PC-3 (cell line): ENCODE measurements at regions not wholly inside any gene's neighbourhood (a gene's known extent, or its start where the extent isn't known, plus 50 kb on each side); places are given as distances from the start of the nearest gene placed in this dataset.
A peak's percentile ranks its signal among the peaks of the same experiment; 100 is the strongest.
"Not testable (repeated sequence)": the region's sequence is repeated elsewhere in the genome, so short reads cannot be mapped to it uniquely, and the experiment has no call there.

Experiments
- ATAC-seq: fragments of 200-7000 bp; cut with Tn5 transposase; 2 replicates; pipeline ENCODE4 v1.9.1; 2020; ENCODE audit warnings: mild to moderate bottlenecking, moderate library complexity
- BruUV-seq: library from RNA; stranded (reverse); fragments of 400-500 nt; replicated peaks from 2 replicates; lab custom pipeline; 2021; lab: Mats Ljungman, UMichigan
- CTCF ChIA-PET: fragments of 300-600 bp; sonication (Branson Sonifier 250); formaldehyde crosslinking; loops from one replicate; lab custom pipeline; 2022; ENCODE audit warnings: antibody characterized with exemption; lab: Charles Lee
- POLR2A ChIA-PET: fragments of 300-600 bp; sonication (Branson Sonifier 250); formaldehyde crosslinking; loops from one replicate; lab custom pipeline; 2022; ENCODE audit warnings: antibody characterized with exemption; ENCODE audit not compliant: unreplicated experiment; lab: Charles Lee
- DNase-seq: peaks from one replicate; pipeline ENCODE4 v3.0.0-alpha.2; 2015
- H2AFZ ChIP-seq: fragments of 300-600 bp; sonication (generic); 2 replicates; pipeline ENCODE4 v1.6.0; 2016; ENCODE audit warnings: antibody characterized with exemption, low read length
- H3F3A ChIP-seq: fragments of 300-600 bp; sonication (generic); one replicate; pipeline ENCODE4 v1.6.0; 2017; ENCODE audit warnings: antibody characterized with exemption, low read length, control low read depth, mild to moderate bottlenecking; ENCODE audit not compliant: unreplicated experiment
- H3K27ac ChIP-seq: fragments of 300-600 bp; sonication (generic); 2 replicates; pipeline ENCODE4 v1.5.1; 2016; ENCODE audit warnings: mild to moderate bottlenecking, low read length
- H3K27me3 ChIP-seq: fragments of 300-600 bp; sonication (generic); 2 replicates; pipeline ENCODE4 v1.6.1; 2016; ENCODE audit warnings: low read length, mixed read lengths
- H3K36me3 ChIP-seq: fragments of 300-600 bp; sonication (generic); 2 replicates; pipeline ENCODE4 v1.6.1; 2016; ENCODE audit warnings: low read depth, mixed run types, low read length, mixed read lengths
- H3K4me1 ChIP-seq: fragments of 300-600 bp; sonication (generic); 2 replicates; pipeline ENCODE4 v1.5.1; 2016; ENCODE audit warnings: low read length; ENCODE audit not compliant: insufficient read depth
- H3K4me2 ChIP-seq: fragments of 300-600 bp; sonication (generic); 2 replicates; pipeline ENCODE4 v1.6.0; 2016; ENCODE audit warnings: low read length
- H3K4me3 ChIP-seq: fragments of 300-600 bp; sonication (generic); 2 replicates; pipeline ENCODE4 v1.5.1; 2016; ENCODE audit warnings: mild to moderate bottlenecking, low read length, mixed read lengths
- H3K79me2 ChIP-seq: fragments of 300-600 bp; sonication (generic); 2 replicates; pipeline ENCODE4 v1.6.1; 2017; ENCODE audit warnings: low read length, mixed read lengths
- H3K9ac ChIP-seq: fragments of 300-600 bp; sonication (generic); 2 replicates; pipeline ENCODE4 v1.6.0; 2016; ENCODE audit warnings: mild to moderate bottlenecking, low read length
- H3K9me2 ChIP-seq: fragments of 300-600 bp; sonication (generic); replicated peaks from 2 replicates; pipeline ENCODE4 v1.6.1; 2016; ENCODE audit warnings: mixed run types, low read length, mixed read lengths
- H3K9me3 ChIP-seq: fragments of 300-600 bp; sonication (generic); 2 replicates; pipeline ENCODE4 v1.6.1; 2016; ENCODE audit warnings: low read length, mixed read lengths
- H4K20me1 ChIP-seq: fragments of 300-600 bp; sonication (generic); 2 replicates; pipeline ENCODE4 v1.6.1; 2016; ENCODE audit warnings: low read length, mixed read lengths
- intact Hi-C: fragments of 100-400 bp; cut with micrococcal nuclease; formaldehyde crosslinking; loops from 2 replicates; pipeline ENCODE4 v1.9.0; 2023

DNA sequence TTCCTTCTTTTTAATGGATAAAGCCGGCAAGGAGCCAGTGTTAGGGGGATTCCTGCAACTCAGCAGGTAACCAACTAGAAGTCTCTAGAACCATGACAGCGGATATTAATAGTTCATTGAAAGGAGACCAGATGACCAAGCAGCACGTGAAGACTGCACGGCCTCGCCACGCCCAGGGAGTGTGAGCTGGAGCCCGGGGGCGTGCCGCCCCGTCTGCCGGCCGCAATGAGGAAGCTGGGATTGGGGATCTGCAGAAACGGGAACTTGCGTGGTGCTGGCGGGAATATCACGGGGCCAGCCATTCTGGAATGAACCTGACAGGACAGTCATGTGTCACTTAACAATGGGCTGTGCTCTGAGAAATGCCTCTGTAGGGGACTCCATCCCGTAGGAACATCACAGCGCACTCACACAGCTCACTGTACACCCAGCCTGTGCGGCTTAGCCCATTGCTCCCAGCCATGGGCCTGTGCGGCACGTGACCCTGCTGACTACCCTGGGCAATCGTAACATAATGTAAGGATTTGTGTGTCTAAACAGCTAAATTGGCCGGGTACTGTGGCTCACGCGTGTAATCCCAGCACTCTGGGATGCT lies 4092.8 kb upstream of the TPTE start:
- DNase-seq, H3K4me2 ChIP-seq, H3K27ac ChIP-seq, H3K4me3 ChIP-seq, H3K4me1 ChIP-seq, H3K27me3 ChIP-seq, H3K9me2 ChIP-seq, H2AFZ ChIP-seq, POLR2A ChIA-PET, H3F3A ChIP-seq, CTCF ChIA-PET, H4K20me1 ChIP-seq, H3K79me2 ChIP-seq, BruUV-seq, intact Hi-C loops, H3K36me3 ChIP-seq, H3K9me3 ChIP-seq, H3K9ac ChIP-seq, ATAC-seq: not testable (repeated sequence)

DNA sequence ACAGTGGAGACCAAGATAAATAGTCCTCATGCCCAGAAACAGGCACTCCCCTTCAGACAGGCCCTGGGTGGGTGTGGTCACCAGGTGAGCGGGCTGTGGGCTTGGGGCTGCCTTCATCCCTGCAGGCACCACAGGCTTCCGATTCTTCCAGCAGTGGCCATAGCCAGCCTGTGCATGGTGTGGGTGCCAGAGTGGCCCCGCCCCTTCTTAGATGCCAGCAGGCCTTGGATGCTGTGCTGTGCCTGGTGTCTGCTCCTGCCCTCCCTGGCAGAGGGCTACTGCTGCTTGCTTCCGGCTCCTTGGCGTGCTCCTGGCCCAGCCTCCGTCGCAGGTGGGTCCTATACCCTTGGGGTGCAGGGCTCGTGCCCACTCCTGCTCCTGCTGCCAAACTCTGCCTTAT lies 4091.5 kb upstream of the TPTE start:
- H3F3A ChIP-seq, H4K20me1 ChIP-seq, ATAC-seq, H3K79me2 ChIP-seq, H3K4me1 ChIP-seq, H3K9ac ChIP-seq, H3K9me2 ChIP-seq, H3K27me3 ChIP-seq, H3K4me3 ChIP-seq, intact Hi-C loops, BruUV-seq, DNase-seq, CTCF ChIA-PET, H3K9me3 ChIP-seq, H3K27ac ChIP-seq, H2AFZ ChIP-seq, H3K4me2 ChIP-seq, POLR2A ChIA-PET, H3K36me3 ChIP-seq: not testable (repeated sequence)

DNA sequence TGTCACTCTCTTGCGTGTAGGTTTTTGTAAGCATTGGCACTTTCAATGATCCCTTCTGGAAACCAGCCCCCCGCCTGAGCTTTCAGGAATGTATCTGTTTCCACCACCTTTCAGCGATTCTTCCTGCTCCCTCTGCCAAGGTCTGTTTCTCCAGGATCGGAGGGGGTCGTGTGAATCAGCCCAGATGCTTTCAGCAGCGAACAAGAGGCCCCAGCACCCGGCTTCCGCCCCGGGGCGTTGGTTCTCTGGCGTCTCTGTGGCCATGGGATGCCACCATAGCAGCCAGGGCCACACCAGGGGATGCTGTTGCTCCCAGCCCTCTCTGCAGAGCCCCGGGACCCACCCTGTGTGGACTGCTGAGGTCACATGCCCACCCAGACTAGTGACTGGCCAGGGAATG lies 4088.2 kb upstream of the TPTE start:
- H3K79me2 ChIP-seq, H3K4me1 ChIP-seq, H3K36me3 ChIP-seq, H4K20me1 ChIP-seq, H3K9me2 ChIP-seq, H2AFZ ChIP-seq, H3F3A ChIP-seq, H3K27me3 ChIP-seq, DNase-seq, H3K9me3 ChIP-seq, H3K4me3 ChIP-seq, POLR2A ChIA-PET, CTCF ChIA-PET, BruUV-seq, H3K9ac ChIP-seq, H3K4me2 ChIP-seq, ATAC-seq, intact Hi-C loops, H3K27ac ChIP-seq: not testable (repeated sequence)

DNA sequence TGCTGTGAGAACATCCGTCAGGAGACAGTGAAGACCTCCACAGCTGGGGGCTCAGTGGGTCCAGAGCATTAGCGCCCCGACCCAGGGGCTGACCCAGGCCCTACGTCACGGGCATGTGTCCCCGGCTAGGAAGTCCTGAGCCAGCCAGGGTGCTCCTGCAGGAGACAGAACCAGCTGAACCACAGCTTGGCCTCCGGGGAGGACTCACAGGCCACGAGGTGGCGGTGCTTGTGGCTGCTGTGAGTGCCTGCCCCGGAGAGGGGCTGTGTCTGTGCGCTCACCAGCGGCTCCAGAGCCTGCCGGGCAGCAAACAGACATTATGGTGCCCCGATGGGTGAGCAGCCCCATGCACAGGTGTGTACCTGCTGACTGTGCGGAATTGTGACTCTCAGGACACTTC lies 4085.2 kb upstream of the TPTE start:
- H3K9me3 ChIP-seq, ATAC-seq, H3F3A ChIP-seq, H2AFZ ChIP-seq, H3K9ac ChIP-seq, BruUV-seq, H3K4me2 ChIP-seq, H4K20me1 ChIP-seq, H3K79me2 ChIP-seq, intact Hi-C loops, H3K4me3 ChIP-seq, H3K27ac ChIP-seq, CTCF ChIA-PET, H3K4me1 ChIP-seq, H3K36me3 ChIP-seq, POLR2A ChIA-PET, DNase-seq, H3K9me2 ChIP-seq, H3K27me3 ChIP-seq: not testable (repeated sequence)

DNA sequence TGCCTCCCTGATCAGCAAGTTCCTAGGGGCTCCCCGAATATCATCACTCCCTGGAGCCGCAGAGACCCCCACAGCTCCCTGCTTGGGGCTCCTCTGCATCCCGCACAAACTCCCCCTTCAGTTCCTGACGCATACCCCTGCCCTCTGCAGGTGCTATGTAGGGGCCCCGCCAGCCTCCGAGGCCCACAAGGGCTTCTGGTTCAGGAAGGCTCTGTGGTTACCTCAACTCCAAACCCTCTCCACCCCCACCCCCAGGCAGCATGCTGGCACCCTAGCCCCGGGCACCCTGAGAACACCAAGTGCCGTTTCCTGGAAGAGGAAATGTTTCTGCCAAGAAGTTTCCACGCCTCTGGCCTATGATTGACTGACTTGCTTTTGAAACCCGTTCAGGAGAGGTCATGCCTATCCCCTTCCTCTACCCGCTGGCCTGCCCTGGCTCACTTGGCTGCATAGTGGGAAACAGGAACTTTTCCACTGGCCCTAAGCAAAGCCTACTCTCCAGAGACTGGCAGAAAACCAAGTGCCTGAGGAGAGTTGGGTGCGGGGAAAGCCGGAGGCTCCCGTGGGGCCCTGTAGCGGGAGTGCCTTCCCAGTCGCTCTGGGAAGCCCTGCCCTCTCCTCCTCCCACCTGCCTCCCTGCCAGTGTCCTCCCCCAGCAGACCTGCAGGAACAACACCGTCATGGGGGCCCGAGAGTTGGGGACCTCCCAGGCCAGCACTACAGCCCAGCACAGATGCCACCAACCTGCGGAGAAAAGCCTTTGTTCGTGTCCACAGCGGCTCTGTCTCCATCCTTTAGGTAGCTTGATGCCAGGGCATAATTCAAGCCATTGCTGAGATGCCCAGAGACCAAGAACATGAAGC lies 4084.2 kb upstream of the TPTE start:
- POLR2A ChIA-PET, H3K36me3 ChIP-seq, H4K20me1 ChIP-seq, H3K4me1 ChIP-seq, BruUV-seq, H3F3A ChIP-seq, CTCF ChIA-PET, intact Hi-C loops, H3K9ac ChIP-seq, H2AFZ ChIP-seq, H3K27me3 ChIP-seq, H3K27ac ChIP-seq, H3K9me2 ChIP-seq, H3K9me3 ChIP-seq, H3K4me2 ChIP-seq, H3K79me2 ChIP-seq, DNase-seq, H3K4me3 ChIP-seq: not testable (repeated sequence)
- peak; percentile 92 for ATAC-seq

DNA sequence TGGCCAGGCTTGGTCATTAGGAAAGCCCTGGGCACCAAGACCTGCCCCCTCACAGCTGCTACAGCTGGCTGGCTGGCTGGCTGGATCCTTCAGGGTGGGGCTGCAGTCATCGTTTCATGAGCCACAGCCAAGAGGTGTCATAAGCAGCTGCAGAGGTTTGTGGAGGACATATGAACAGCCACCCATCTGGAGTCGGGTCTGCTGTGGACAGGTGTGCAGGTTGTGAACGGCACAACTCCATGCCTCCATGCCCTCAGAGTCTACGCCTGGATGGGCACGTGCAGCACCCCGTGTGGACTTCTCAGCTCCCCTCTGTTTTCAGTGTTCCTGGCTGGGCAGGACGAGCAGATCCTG lies 4083.6 kb upstream of the TPTE start:
- H3K9me3 ChIP-seq, H3F3A ChIP-seq, H3K36me3 ChIP-seq, H3K27me3 ChIP-seq, H2AFZ ChIP-seq, H3K9ac ChIP-seq, H3K27ac ChIP-seq, intact Hi-C loops, CTCF ChIA-PET, DNase-seq, POLR2A ChIA-PET, H3K4me3 ChIP-seq, H3K79me2 ChIP-seq, H3K9me2 ChIP-seq, H3K4me2 ChIP-seq, H4K20me1 ChIP-seq, H3K4me1 ChIP-seq, BruUV-seq: not testable (repeated sequence)
- ATAC-seq: peak; percentile 51
